Neural crest cell (in vitro differentiated cells): ENCODE measurements at regions not wholly inside any gene's neighbourhood (a gene's known extent, or its start where the extent isn't known, plus 50 kb on each side); places are given as distances from the start of the nearest gene placed in this dataset.

ENCODE experiments used
- DNase-seq: peaks from one replicate; pipeline ENCODE4 v3.0.0; 2021; ENCODE audit warnings: low read depth, mixed read lengths, low spot score
- H3K27ac Mint-ChIP-seq: one replicate; pipeline ENCODE4 v1.8.0; 2021; ENCODE audit warnings: mild to moderate bottlenecking, mixed read lengths; ENCODE audit not compliant: unreplicated experiment
- H3K27me3 Mint-ChIP-seq: 2 replicates; pipeline ENCODE4 v1.8.0; 2021; ENCODE audit warnings: low read depth, mild to moderate bottlenecking, mixed read lengths
- H3K36me3 Mint-ChIP-seq: 2 replicates; pipeline ENCODE4 v1.8.0; 2021; ENCODE audit warnings: low read depth, mild to moderate bottlenecking, mixed read lengths
- H3K4me1 Mint-ChIP-seq: 2 replicates; pipeline ENCODE4 v1.8.0; 2021; ENCODE audit warnings: mixed read lengths
- H3K4me3 Mint-ChIP-seq: one replicate; pipeline ENCODE4 v1.8.0; 2021; ENCODE audit warnings: mild to moderate bottlenecking, mixed read lengths
- H3K9me3 Mint-ChIP-seq: 2 replicates; pipeline ENCODE4 v1.8.0; 2021; ENCODE audit warnings: mixed read lengths
- CTCF ChIP-seq: fragments of 200-600 bp; sonication (generic); conservative IDR thresholded peaks from 2 replicates; pipeline ENCODE4 v1.5.0; 2021; ENCODE audit warnings: antibody characterized with exemption, mild to moderate bottlenecking

- TF ChIP-seq CTCF = no peak
- no peak for DNase-seq
- H3K36me3 Mint-ChIP-seq = no peaks in the 10 kb centered on the region
- no peaks in the 10 kb centered on the region for H3K27me3 Mint-ChIP-seq
- H3K4me1 Mint-ChIP-seq = peaks cover 5% of the 10 kb centered on the region
- H3K4me3 Mint-ChIP-seq = no peak overlapping the region
- no peak overlapping the region for H3K27ac Mint-ChIP-seq
- H3K9me3 Mint-ChIP-seq = no peaks in the 10 kb centered on the region
These were observed 196.6 kb upstream of the IL12A start for GRCh38 chr3:159792070-159792469.

GRCh38 chr3:159795042-159795441 lies 193.6 kb upstream of the IL12A start:
- Mint-ChIP-seq H3K9me3 (no peaks in the 10 kb centered on the region), H3K4me1 (peaks cover 18% of the 10 kb centered on the region), H3K36me3 (no peaks in the 10 kb centered on the region), H3K27me3 (no peaks in the 10 kb centered on the region), H3K27ac (no peak overlapping the region), H3K4me3 (no peak overlapping the region)
- no peak for DNase-seq
- TF ChIP-seq CTCF = no peak

GRCh38 chr3:159795681-159796175 lies 192.9 kb upstream of the IL12A start:
- DNase-seq = no peak
- H3K9me3 Mint-ChIP-seq = no peaks in the 10 kb centered on the region
- H3K27ac Mint-ChIP-seq = no peak overlapping the region
- no peaks in the 10 kb centered on the region for H3K36me3 Mint-ChIP-seq
- TF ChIP-seq CTCF = no peak
- no peak overlapping the region for H3K4me3 Mint-ChIP-seq
- H3K4me1 Mint-ChIP-seq = peaks cover 18% of the 10 kb centered on the region
- no peaks in the 10 kb centered on the region for H3K27me3 Mint-ChIP-seq

GRCh38 chr3:159796226-159796625 lies 192.4 kb upstream of the IL12A start:
- TF ChIP-seq CTCF = no peak
- no peaks in the 10 kb centered on the region for H3K27me3 Mint-ChIP-seq
- H3K9me3 Mint-ChIP-seq = no peaks in the 10 kb centered on the region
- peaks cover 18% of the 10 kb centered on the region for H3K4me1 Mint-ChIP-seq
- no peak for DNase-seq
- no peak overlapping the region for H3K27ac Mint-ChIP-seq
- no peaks in the 10 kb centered on the region for H3K36me3 Mint-ChIP-seq
- H3K4me3 Mint-ChIP-seq = no peak overlapping the region

- Mint-ChIP-seq H3K27me3 (no peaks in the 10 kb centered on the region), H3K27ac (no peak overlapping the region), H3K36me3 (no peaks in the 10 kb centered on the region), H3K4me3 (no peak overlapping the region), H3K4me1 (peaks cover 18% of the 10 kb centered on the region), H3K9me3 (no peaks in the 10 kb centered on the region)
- no peak for DNase-seq
- no peak for TF ChIP-seq CTCF
These were observed 191.9 kb upstream of the IL12A start for GRCh38 chr3:159796744-159797143.

GRCh38 chr3:159797771-159798170 lies 190.9 kb upstream of the IL12A start:
- no peaks in the 10 kb centered on the region for H3K9me3 Mint-ChIP-seq
- H3K4me1 Mint-ChIP-seq = peaks cover 18% of the 10 kb centered on the region
- no peak for DNase-seq
- no peak overlapping the region for H3K27ac Mint-ChIP-seq
- H3K4me3 Mint-ChIP-seq = no peak overlapping the region
- H3K36me3 Mint-ChIP-seq = no peaks in the 10 kb centered on the region
- H3K27me3 Mint-ChIP-seq = no peaks in the 10 kb centered on the region
- TF ChIP-seq CTCF = no peak
